COLO668 (cell line): ENCODE measurements at regions not wholly inside any gene's neighbourhood (a gene's known extent, or its start where the extent isn't known, plus 50 kb on each side); places are given as distances from the start of the nearest gene placed in this dataset.
"Not testable (repeated sequence)": the region's sequence is repeated elsewhere in the genome, so short reads cannot be mapped to it uniquely, and the experiment has no call there.

Source experiments
- DNase-seq: peaks from one replicate; lab custom pipeline; 2025; ENCODE audit not compliant: unreplicated experiment; lab: John Stamatoyannopoulos, UW

- DNase-seq: no peak
These were observed 50.6 kb upstream of the NEMP2 start for GRCh38 chr2:190584980-190585661.

- peak; percentile 69 for DNase-seq
These were observed 52.6 kb upstream of the NEMP2 start for GRCh38 chr2:190587106-190587505.

- no peak for DNase-seq
These were observed 54.5 kb upstream of the NEMP2 start for GRCh38 chr2:190589008-190589407.

- DNase-seq: no peak
These were observed 56.9 kb upstream of the NEMP2 start for GRCh38 chr2:190591437-190591836.

DNA sequence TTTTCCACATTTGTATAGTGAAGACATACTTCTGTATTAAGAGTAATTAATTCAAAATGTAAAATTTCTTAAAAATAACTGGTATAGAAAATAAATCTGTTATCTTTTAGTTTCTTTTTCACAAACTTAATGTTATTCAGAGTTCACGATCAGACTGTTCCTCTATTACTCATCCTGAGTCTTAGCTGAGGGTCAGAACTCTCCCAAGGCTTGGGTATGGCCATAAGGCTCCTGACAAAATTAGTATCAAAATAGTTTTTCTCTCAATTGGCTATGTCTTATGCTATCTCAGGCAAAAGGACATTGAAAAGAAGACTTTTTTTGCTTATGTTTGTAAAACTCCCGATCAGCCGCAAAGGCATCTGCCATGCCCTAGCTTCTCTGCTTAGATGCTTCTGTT, 56.1 kb upstream of the NAB1 start:
- no peak for DNase-seq

- DNase-seq: not testable (repeated sequence)
These were observed 53.0 kb upstream of the NAB1 start for GRCh38 chr2:190595879-190596278.

GRCh38 chr2:190596993-190597392, 51.9 kb upstream of the NAB1 start:
- no peak for DNase-seq

DNA sequence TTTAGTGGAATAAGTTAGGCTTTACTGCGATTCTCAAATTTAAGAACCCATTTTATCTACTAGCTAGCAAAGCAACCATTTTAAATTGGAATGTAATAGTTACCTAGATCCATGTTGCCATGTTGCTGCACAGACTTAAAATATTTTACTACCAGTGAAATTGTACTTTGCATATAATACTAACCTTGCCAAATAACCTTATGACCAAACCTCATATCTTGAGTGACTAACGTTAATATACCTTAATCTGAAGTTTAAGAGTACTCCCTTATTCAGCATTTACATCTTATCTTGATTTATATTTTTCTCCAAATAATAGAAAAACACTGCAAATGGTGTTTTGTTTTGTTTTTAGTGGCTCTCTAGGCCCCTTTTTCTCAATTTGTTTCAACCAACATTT, 50.3 kb upstream of the NAB1 start:
- no peak for DNase-seq

DNA sequence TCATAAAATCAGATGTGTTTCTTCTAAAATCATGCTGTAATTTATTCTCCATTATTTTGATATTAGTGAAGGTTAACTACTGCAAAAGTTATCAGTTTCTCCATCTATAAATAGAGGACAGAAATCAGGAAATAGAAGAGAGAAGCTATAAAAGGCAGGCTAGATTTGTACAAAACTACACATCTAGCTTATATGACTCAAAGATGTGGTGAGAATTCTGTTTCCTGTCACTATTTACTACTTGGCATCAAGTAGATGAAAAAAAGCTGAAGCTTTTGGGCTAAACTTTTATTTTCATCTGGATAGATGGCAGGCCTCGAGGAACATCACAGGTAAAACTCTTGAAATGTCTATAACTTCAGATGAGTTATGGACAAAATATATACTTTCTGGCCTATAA, 49.8 kb upstream of the NAB1 start:
- DNase-seq: no peak
